HG03280 (cell line): ENCODE measurements at regions not wholly inside any gene's neighbourhood (a gene's known extent, or its start where the extent isn't known, plus 50 kb on each side); places are given as distances from the start of the nearest gene placed in this dataset.
"Not testable (repeated sequence)": the region's sequence is repeated elsewhere in the genome, so short reads cannot be mapped to it uniquely, and the experiment has no call there.

Source experiments
- ATAC-seq: cut with Tn5 transposase; IDR thresholded peaks from one replicate; pipeline ENCODE4 v1.9.1; 2021; ENCODE audit warnings: mild to moderate bottlenecking, moderate library complexity; ENCODE audit not compliant: unreplicated experiment

GRCh38 chr7:12929476-12930140 lies 242.2 kb downstream of the ARL4A start:
- no peak for ATAC-seq

GRCh38 chr7:12930534-12930933 lies 243.1 kb downstream of the ARL4A start:
- no peak for ATAC-seq

GRCh38 chr7:12931465-12931864 lies 244.0 kb downstream of the ARL4A start:
- ATAC-seq: not testable (repeated sequence)

GRCh38 chr7:12939694-12940093 lies 252.3 kb downstream of the ARL4A start:
- no peak for ATAC-seq

GRCh38 chr7:12941512-12941911 lies 254.1 kb downstream of the ARL4A start:
- no peak for ATAC-seq

- ATAC-seq: no peak
These were observed 255.2 kb downstream of the ARL4A start for GRCh38 chr7:12942609-12943008.

- ATAC-seq: no peak
These were observed 256.3 kb downstream of the ARL4A start for GRCh38 chr7:12943781-12944180.

- no peak for ATAC-seq
These were observed 258.5 kb downstream of the ARL4A start for GRCh38 chr7:12945901-12946300.

GRCh38 chr7:12947465-12947864 lies 260.0 kb downstream of the ARL4A start:
- ATAC-seq: no peak

- ATAC-seq: no peak
These were observed 261.9 kb downstream of the ARL4A start for GRCh38 chr7:12949060-12949931.

GRCh38 chr7:12951397-12951801 lies 264.0 kb downstream of the ARL4A start:
- ATAC-seq: no peak

- ATAC-seq: no peak
These were observed 267.1 kb downstream of the ARL4A start for GRCh38 chr7:12954380-12955033.

GRCh38 chr7:12957487-12957886 lies 270.1 kb downstream of the ARL4A start:
- no peak for ATAC-seq

GRCh38 chr7:12961910-12962480 lies 274.6 kb downstream of the ARL4A start:
- no peak for ATAC-seq

GRCh38 chr7:12963435-12963834 lies 276.0 kb downstream of the ARL4A start:
- ATAC-seq: no peak

GRCh38 chr7:12964836-12965235 lies 277.4 kb downstream of the ARL4A start:
- ATAC-seq: no peak

- ATAC-seq: no peak
These were observed 278.3 kb downstream of the ARL4A start for GRCh38 chr7:12965767-12966166.

GRCh38 chr7:12967322-12967721 lies 279.9 kb downstream of the ARL4A start:
- no peak for ATAC-seq

- ATAC-seq: no peak
These were observed 281.5 kb downstream of the ARL4A start for GRCh38 chr7:12968836-12969422.

GRCh38 chr7:12970626-12971025 lies 283.2 kb downstream of the ARL4A start:
- no peak for ATAC-seq
